Mononuclear cell (primary cell): ENCODE measurements at regions not wholly inside any gene's neighbourhood (a gene's known extent, or its start where the extent isn't known, plus 50 kb on each side); places are given as distances from the start of the nearest gene placed in this dataset.
"Not testable (repeated sequence)": the region's sequence is repeated elsewhere in the genome, so short reads cannot be mapped to it uniquely, and the experiment has no call there.

Experiments
- H3K27me3 ChIP-seq: 2 replicates; pipeline ENCODE4 v1.6.0; 2011; ENCODE audit warnings: low read length, control low read depth; ENCODE audit not compliant: insufficient read depth
- H3K4me1 ChIP-seq: 2 replicates; pipeline ENCODE4 v1.5.1; 2011; ENCODE audit warnings: mild to moderate bottlenecking, low read length, control low read depth; ENCODE audit not compliant: insufficient read depth
- H3K4me3 ChIP-seq: 2 replicates; pipeline ENCODE4 v1.5.1; 2011; ENCODE audit warnings: mild to moderate bottlenecking, low read length, moderate library complexity
- H3K9me3 ChIP-seq: 2 replicates; pipeline ENCODE4 v1.5.1; 2011; ENCODE audit warnings: low read depth, mild to moderate bottlenecking, control low read depth, low read length

- no peaks in the 10 kb centered on the region for H3K27me3 ChIP-seq
- H3K9me3 ChIP-seq, result no peaks in the 10 kb centered on the region
These were observed 231.6 kb downstream of the ETV1 start for GRCh38 chr7:13757841-13758240.

GRCh38 chr7:13765853-13766252 lies 223.6 kb downstream of the ETV1 start:
- not testable (repeated sequence) for H3K4me3 ChIP-seq, H3K9me3 ChIP-seq

More at GRCh38 chr7:13757841-13758240, 231.6 kb downstream of the ETV1 start:
- H3K4me3 ChIP-seq, result no peak overlapping the region
- H3K4me1 ChIP-seq, result no peaks in the 10 kb centered on the region

GRCh38 chr7:13770305-13770704 lies 219.2 kb downstream of the ETV1 start:
- no peaks in the 10 kb centered on the region for H3K4me1 ChIP-seq
- H3K27me3 ChIP-seq, result no peaks in the 10 kb centered on the region
- H3K9me3 ChIP-seq, result no peaks in the 10 kb centered on the region
- no peak overlapping the region for H3K4me3 ChIP-seq

More at GRCh38 chr7:13765853-13766252, 223.6 kb downstream of the ETV1 start:
- not testable (repeated sequence) for H3K27me3 ChIP-seq, H3K4me1 ChIP-seq

- no peaks in the 10 kb centered on the region for H3K27me3 ChIP-seq
- H3K4me1 ChIP-seq, result no peaks in the 10 kb centered on the region
- no peak overlapping the region for H3K4me3 ChIP-seq
- no peaks in the 10 kb centered on the region for H3K9me3 ChIP-seq
These were observed 214.5 kb downstream of the ETV1 start for GRCh38 chr7:13774976-13775375.

- Histone ChIP-seq H3K9me3 (no peaks in the 10 kb centered on the region), H3K27me3 (no peaks in the 10 kb centered on the region), H3K4me1 (no peaks in the 10 kb centered on the region), H3K4me3 (no peak overlapping the region)
These were observed 212.2 kb downstream of the ETV1 start for GRCh38 chr7:13777242-13777641.

GRCh38 chr7:13778967-13779366 lies 210.5 kb downstream of the ETV1 start:
- Histone ChIP-seq H3K9me3 (no peaks in the 10 kb centered on the region), H3K4me1 (no peaks in the 10 kb centered on the region), H3K27me3 (no peaks in the 10 kb centered on the region), H3K4me3 (no peak overlapping the region)

- Histone ChIP-seq H3K4me3 (no peak overlapping the region), H3K27me3 (no peaks in the 10 kb centered on the region), H3K9me3 (no peaks in the 10 kb centered on the region), H3K4me1 (no peaks in the 10 kb centered on the region)
These were observed 198.9 kb downstream of the ETV1 start for GRCh38 chr7:13790611-13791010.

GRCh38 chr7:13792208-13792607 lies 197.3 kb downstream of the ETV1 start:
- no peak overlapping the region for H3K4me3 ChIP-seq
- no peaks in the 10 kb centered on the region for H3K4me1 ChIP-seq
- H3K27me3 ChIP-seq, result no peaks in the 10 kb centered on the region
- H3K9me3 ChIP-seq, result no peaks in the 10 kb centered on the region

- H3K27me3 ChIP-seq, result no peaks in the 10 kb centered on the region
- no peaks in the 10 kb centered on the region for H3K4me1 ChIP-seq
- H3K9me3 ChIP-seq, result no peaks in the 10 kb centered on the region
- H3K4me3 ChIP-seq, result no peak overlapping the region
These were observed 195.5 kb downstream of the ETV1 start for GRCh38 chr7:13793926-13794325.

- H3K4me3 ChIP-seq, result no peak overlapping the region
- H3K4me1 ChIP-seq, result no peaks in the 10 kb centered on the region
- no peaks in the 10 kb centered on the region for H3K27me3 ChIP-seq
- H3K9me3 ChIP-seq, result no peaks in the 10 kb centered on the region
These were observed 194.9 kb downstream of the ETV1 start for GRCh38 chr7:13794581-13794980.

GRCh38 chr7:13797545-13797944 lies 191.9 kb downstream of the ETV1 start:
- Histone ChIP-seq H3K9me3 (no peaks in the 10 kb centered on the region), H3K4me3 (no peak overlapping the region), H3K4me1 (no peaks in the 10 kb centered on the region), H3K27me3 (no peaks in the 10 kb centered on the region)

- Histone ChIP-seq H3K4me1 (no peaks in the 10 kb centered on the region), H3K27me3 (no peaks in the 10 kb centered on the region), H3K9me3 (no peaks in the 10 kb centered on the region), H3K4me3 (no peak overlapping the region)
These were observed 188.6 kb downstream of the ETV1 start for GRCh38 chr7:13800694-13801448.

- Histone ChIP-seq H3K4me3 (no peak overlapping the region), H3K9me3 (no peaks in the 10 kb centered on the region), H3K27me3 (no peaks in the 10 kb centered on the region), H3K4me1 (no peaks in the 10 kb centered on the region)
These were observed 187.8 kb downstream of the ETV1 start for GRCh38 chr7:13801669-13802068.

- no peaks in the 10 kb centered on the region for H3K27me3 ChIP-seq
- no peak overlapping the region for H3K4me3 ChIP-seq
- H3K9me3 ChIP-seq, result no peaks in the 10 kb centered on the region
- no peaks in the 10 kb centered on the region for H3K4me1 ChIP-seq
These were observed 186.8 kb downstream of the ETV1 start for GRCh38 chr7:13802651-13803050.

- no peaks in the 10 kb centered on the region for H3K4me1 ChIP-seq
- no peak overlapping the region for H3K4me3 ChIP-seq
- no peaks in the 10 kb centered on the region for H3K27me3 ChIP-seq
- H3K9me3 ChIP-seq, result no peaks in the 10 kb centered on the region
These were observed 186.3 kb downstream of the ETV1 start for GRCh38 chr7:13803134-13803533.

GRCh38 chr7:13806089-13806867 lies 183.2 kb downstream of the ETV1 start:
- H3K27me3 ChIP-seq, H3K4me1 ChIP-seq, H3K9me3 ChIP-seq: not testable (repeated sequence)

More at GRCh38 chr7:13806089-13806867, 183.2 kb downstream of the ETV1 start:
- H3K4me3 ChIP-seq, result not testable (repeated sequence)
